HCT116 (cell line): ENCODE measurements at regions not wholly inside any gene's neighbourhood (a gene's known extent, or its start where the extent isn't known, plus 50 kb on each side); places are given as distances from the start of the nearest gene placed in this dataset.

Source experiments
- ATAC-seq: fragments of 200-7000 bp; cut with Tn5 transposase; 2 replicates; pipeline ENCODE4 v1.9.1; 2020; ENCODE audit warnings: mild to moderate bottlenecking, moderate library complexity
- BruUV-seq: library from RNA; stranded (reverse); fragments of 400-500 nt; replicated peaks from 2 replicates; lab custom pipeline; 2021; lab: Mats Ljungman, UMichigan
- CTCF ChIA-PET: fragments of 300-600 bp; sonication (Branson Sonifier 250); formaldehyde crosslinking; loops from one replicate; lab custom pipeline; 2021; ENCODE audit warnings: antibody characterized with exemption; lab: Charles Lee
- POLR2A ChIA-PET: fragments of 300-600, 350-600 bp; sonication (Branson Sonifier 250); formaldehyde crosslinking; loops from one replicate; lab custom pipeline; 2021; ENCODE audit warnings: antibody characterized with exemption; lab: Charles Lee
- RAD21 ChIA-PET, 2 experiments: fragments of 300-600 bp; sonication (Branson Sonifier 250); formaldehyde crosslinking; loops; one replicate each; lab custom pipeline; 2023; ENCODE audit warnings: low total read pairs in 2 of 2; ENCODE audit not compliant: uncharacterized antibody in 2 of 2, unreplicated experiment in 2 of 2, low non-redundant PET in 1 of 2; lab: Charles Lee
- DNase-seq: peaks from one replicate; pipeline ENCODE4 v3.0.0-alpha.2; 2010; ENCODE audit warnings: low read depth, low spot score
- H2AFZ ChIP-seq: fragments of 200-600 bp; shearing (Covaris generic), sonication (generic); 2 replicates; pipeline ENCODE4 v1.6.1; 2017; ENCODE audit warnings: low read depth, mixed run types, mixed read lengths, antibody characterized with exemption, low read length; ENCODE audit not compliant: poor library complexity, severe bottlenecking
- H3K27ac ChIP-seq: 2 replicates; pipeline ENCODE4 v1.5.1; 2012; ENCODE audit warnings: low read depth, low read length
- H3K27me3 ChIP-seq: fragments of 200-600 bp; sonication (generic); 2 replicates; pipeline ENCODE4 v1.6.1; 2016; ENCODE audit warnings: mixed run types, low read length, mixed read lengths; ENCODE audit not compliant: insufficient read depth
- H3K36me3 ChIP-seq, 2 experiments: fragments of 200-500 bp in 1 of 2; fragments of 200-600 bp in 1 of 2; sonication (Bioruptor generic) in 1 of 2; sonication (generic) in 1 of 2; 2 replicates each; pipeline versions ENCODE4 v1.5.1 to v1.6.1; 2014 to 2016; ENCODE audit warnings: low read length in 2 of 2, inconsistent platforms in 1 of 2, mixed read lengths in 1 of 2, mixed run types in 1 of 2; ENCODE audit not compliant: insufficient read depth in 2 of 2, control insufficient read depth in 1 of 2
- H3K4me1 ChIP-seq, 2 experiments: fragments of 200-600 bp in 1 of 2; sonication (generic) in 1 of 2; 2 replicates each; pipeline versions ENCODE4 v1.5.1 to v1.6.1; 2012 to 2017; ENCODE audit warnings: low read length in 2 of 2, inconsistent platforms in 1 of 2, mild to moderate bottlenecking in 1 of 2, mixed read lengths in 1 of 2, mixed run types in 1 of 2, moderate library complexity in 1 of 2; ENCODE audit not compliant: insufficient read depth in 2 of 2, control insufficient read depth in 1 of 2
- H3K4me2 ChIP-seq: fragments of 200-600 bp; sonication (generic); 2 replicates; pipeline ENCODE4 v1.6.1; 2017; ENCODE audit warnings: mixed run types, low read length, mixed read lengths
- H3K4me3 ChIP-seq, 2 experiments: fragments of 200-600 bp in 1 of 2; sonication (generic) in 1 of 2; replicated peaks in 1 of 2; 2 replicates each; pipeline ENCODE4 v1.5.1; 2011 to 2016; ENCODE audit warnings: low read length in 2 of 2, control low read depth in 1 of 2, low read depth in 1 of 2, mild to moderate bottlenecking in 1 of 2, mixed read lengths in 1 of 2, mixed run types in 1 of 2
- H3K79me2 ChIP-seq: fragments of 200-600 bp; sonication (generic); 2 replicates; pipeline ENCODE4 v1.6.1; 2017; ENCODE audit warnings: mild to moderate bottlenecking, mixed run types, low read length, moderate library complexity, mixed read lengths; ENCODE audit not compliant: insufficient read depth
- H3K9ac ChIP-seq: fragments of 200-600 bp; sonication (generic); 2 replicates; pipeline ENCODE4 v1.6.1; 2016; ENCODE audit warnings: low read length, mixed read lengths
- H3K9me2 ChIP-seq: fragments of 200-600 bp; sonication (generic), shearing (Covaris generic); 2 replicates; pipeline ENCODE4 v1.6.1; 2017; ENCODE audit warnings: mixed run types, mild to moderate bottlenecking, moderate library complexity; ENCODE audit not compliant: insufficient read depth
- H3K9me3 ChIP-seq, 2 experiments: fragments of 200-500 bp in 1 of 2; fragments of 200-600 bp in 1 of 2; sonication (Bioruptor generic) in 1 of 2; sonication (generic) in 1 of 2; 2 replicates each; pipeline ENCODE4 v1.6.1; 2014 to 2017; ENCODE audit warnings: low read length in 2 of 2, mixed read lengths in 2 of 2, inconsistent platforms in 1 of 2, low read depth in 1 of 2, mild to moderate bottlenecking in 1 of 2, mixed run types in 1 of 2, moderate library complexity in 1 of 2; ENCODE audit not compliant: control insufficient read depth in 1 of 2, insufficient read depth in 1 of 2
- H4K20me1 ChIP-seq: fragments of 200-600 bp; sonication (generic), shearing (Covaris generic); 2 replicates; pipeline ENCODE4 v1.6.1; 2017; ENCODE audit warnings: mixed run types, mild to moderate bottlenecking, moderate library complexity; ENCODE audit not compliant: insufficient read depth
- CBX3 ChIP-seq: IDR thresholded peaks from 2 replicates; pipeline ENCODE4 v1.6.1; 2012; ENCODE audit warnings: low read depth
- CEBPB ChIP-seq: IDR thresholded peaks from 2 replicates; pipeline ENCODE4 v1.6.1; 2012; ENCODE audit warnings: low read depth
- ELF1 ChIP-seq: IDR thresholded peaks from 2 replicates; pipeline ENCODE4 v1.6.1; 2012; ENCODE audit warnings: low read depth, borderline replicate concordance
- EZH2 ChIP-seq: fragments of 200-600 bp; sonication (generic); IDR thresholded peaks from 2 replicates; pipeline ENCODE4 v1.6.1; 2017; ENCODE audit warnings: antibody characterized with exemption, mixed run types
- FOSL1 ChIP-seq: IDR thresholded peaks from 2 replicates; pipeline ENCODE4 v1.6.1; 2012; ENCODE audit warnings: low read depth
- POLR2A ChIP-seq: IDR thresholded peaks from 2 replicates; pipeline ENCODE4 v1.7.0; 2011; ENCODE audit warnings: borderline replicate concordance; ENCODE audit not compliant: insufficient read depth, insufficient read length; ENCODE audit errors: extremely low read depth
- RAD21 ChIP-seq: IDR thresholded peaks from 2 replicates; pipeline ENCODE4 v1.6.1; 2012; ENCODE audit warnings: low read depth, mild to moderate bottlenecking
- SIN3A ChIP-seq: IDR thresholded peaks from 2 replicates; pipeline ENCODE4 v1.6.1; 2012; ENCODE audit warnings: low read depth
- SP1 ChIP-seq: IDR thresholded peaks from 2 replicates; pipeline ENCODE4 v1.6.1; 2012; ENCODE audit warnings: low read depth
- SRF ChIP-seq: IDR thresholded peaks from 2 replicates; pipeline ENCODE4 v1.6.1; 2012; ENCODE audit warnings: low read depth
- intact Hi-C: fragments of 100-400 bp; cut with micrococcal nuclease; formaldehyde crosslinking; loops from 2 replicates; pipeline ENCODE4 v1.10.0; 2022
- TF ChIP-seq, protein P1 (sequence below): IDR thresholded peaks from 2 replicates; pipeline ENCODE4 v1.6.1; 2012
- TF ChIP-seq, protein P2 (sequence below): IDR thresholded peaks from 2 replicates; pipeline ENCODE4 v1.6.1; 2012; ENCODE audit warnings: low read depth
- TF ChIP-seq, protein P3 (sequence below), 3 experiments: fragments of 200-600 bp in 1 of 3; sonication (generic) in 1 of 3; IDR thresholded peaks in 2 of 3; conservative IDR thresholded peaks in 1 of 3; 2 replicates each; pipeline ENCODE4 v1.5.1; 2012 to 2017; ENCODE audit warnings: low read depth in 2 of 3, low read length in 2 of 3, antibody characterized with exemption in 1 of 3, borderline replicate concordance in 1 of 3, control low read depth in 1 of 3, mild to moderate bottlenecking in 1 of 3, mixed read lengths in 1 of 3, mixed run types in 1 of 3, moderate library complexity in 1 of 3; ENCODE audit not compliant: insufficient read depth in 1 of 3
- TF ChIP-seq, protein P4 (sequence below): IDR thresholded peaks from 2 replicates; pipeline ENCODE4 v1.6.1; 2012

DNA sequence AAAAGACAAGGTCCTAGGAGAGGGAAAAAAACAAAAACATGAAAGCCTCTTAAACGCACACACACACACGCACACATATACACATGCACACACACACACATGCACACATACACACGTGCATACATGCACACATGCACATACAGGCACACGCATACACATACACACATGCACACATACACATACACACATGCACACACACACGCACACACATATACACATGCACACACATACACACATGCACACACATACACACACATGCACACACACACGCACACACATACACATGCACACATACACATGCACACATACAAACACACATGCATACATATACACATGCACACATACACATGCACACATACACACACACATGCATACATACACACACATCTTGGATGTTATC, 78.1 kb upstream of the PPP2R5C start:
- H3K9me2 ChIP-seq: no peaks in the 10 kb centered on the region
- no peaks in the 10 kb centered on the region for H4K20me1 ChIP-seq
- ATAC-seq (no peak), DNase-seq (no peak)
- no peaks in the 10 kb centered on the region for H3K27me3 ChIP-seq
- no peak overlapping the region for H3K9ac ChIP-seq
- TF ChIP-seq, protein P1, sequence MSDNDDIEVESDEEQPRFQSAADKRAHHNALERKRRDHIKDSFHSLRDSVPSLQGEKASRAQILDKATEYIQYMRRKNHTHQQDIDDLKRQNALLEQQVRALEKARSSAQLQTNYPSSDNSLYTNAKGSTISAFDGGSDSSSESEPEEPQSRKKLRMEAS: no peak
- no peak for TF ChIP-seq SP1
- no peak for TF ChIP-seq ELF1
- TF ChIP-seq EZH2: no peak
- no peak for TF ChIP-seq RAD21
- TF ChIP-seq SRF: no peak
- TF ChIP-seq FOSL1: no peak
- TF ChIP-seq POLR2A: no peak
- TF ChIP-seq SIN3A: no peak
- TF ChIP-seq, protein P2, sequence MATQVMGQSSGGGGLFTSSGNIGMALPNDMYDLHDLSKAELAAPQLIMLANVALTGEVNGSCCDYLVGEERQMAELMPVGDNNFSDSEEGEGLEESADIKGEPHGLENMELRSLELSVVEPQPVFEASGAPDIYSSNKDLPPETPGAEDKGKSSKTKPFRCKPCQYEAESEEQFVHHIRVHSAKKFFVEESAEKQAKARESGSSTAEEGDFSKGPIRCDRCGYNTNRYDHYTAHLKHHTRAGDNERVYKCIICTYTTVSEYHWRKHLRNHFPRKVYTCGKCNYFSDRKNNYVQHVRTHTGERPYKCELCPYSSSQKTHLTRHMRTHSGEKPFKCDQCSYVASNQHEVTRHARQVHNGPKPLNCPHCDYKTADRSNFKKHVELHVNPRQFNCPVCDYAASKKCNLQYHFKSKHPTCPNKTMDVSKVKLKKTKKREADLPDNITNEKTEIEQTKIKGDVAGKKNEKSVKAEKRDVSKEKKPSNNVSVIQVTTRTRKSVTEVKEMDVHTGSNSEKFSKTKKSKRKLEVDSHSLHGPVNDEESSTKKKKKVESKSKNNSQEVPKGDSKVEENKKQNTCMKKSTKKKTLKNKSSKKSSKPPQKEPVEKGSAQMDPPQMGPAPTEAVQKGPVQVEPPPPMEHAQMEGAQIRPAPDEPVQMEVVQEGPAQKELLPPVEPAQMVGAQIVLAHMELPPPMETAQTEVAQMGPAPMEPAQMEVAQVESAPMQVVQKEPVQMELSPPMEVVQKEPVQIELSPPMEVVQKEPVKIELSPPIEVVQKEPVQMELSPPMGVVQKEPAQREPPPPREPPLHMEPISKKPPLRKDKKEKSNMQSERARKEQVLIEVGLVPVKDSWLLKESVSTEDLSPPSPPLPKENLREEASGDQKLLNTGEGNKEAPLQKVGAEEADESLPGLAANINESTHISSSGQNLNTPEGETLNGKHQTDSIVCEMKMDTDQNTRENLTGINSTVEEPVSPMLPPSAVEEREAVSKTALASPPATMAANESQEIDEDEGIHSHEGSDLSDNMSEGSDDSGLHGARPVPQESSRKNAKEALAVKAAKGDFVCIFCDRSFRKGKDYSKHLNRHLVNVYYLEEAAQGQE: no peak
- TF ChIP-seq, protein P3, sequence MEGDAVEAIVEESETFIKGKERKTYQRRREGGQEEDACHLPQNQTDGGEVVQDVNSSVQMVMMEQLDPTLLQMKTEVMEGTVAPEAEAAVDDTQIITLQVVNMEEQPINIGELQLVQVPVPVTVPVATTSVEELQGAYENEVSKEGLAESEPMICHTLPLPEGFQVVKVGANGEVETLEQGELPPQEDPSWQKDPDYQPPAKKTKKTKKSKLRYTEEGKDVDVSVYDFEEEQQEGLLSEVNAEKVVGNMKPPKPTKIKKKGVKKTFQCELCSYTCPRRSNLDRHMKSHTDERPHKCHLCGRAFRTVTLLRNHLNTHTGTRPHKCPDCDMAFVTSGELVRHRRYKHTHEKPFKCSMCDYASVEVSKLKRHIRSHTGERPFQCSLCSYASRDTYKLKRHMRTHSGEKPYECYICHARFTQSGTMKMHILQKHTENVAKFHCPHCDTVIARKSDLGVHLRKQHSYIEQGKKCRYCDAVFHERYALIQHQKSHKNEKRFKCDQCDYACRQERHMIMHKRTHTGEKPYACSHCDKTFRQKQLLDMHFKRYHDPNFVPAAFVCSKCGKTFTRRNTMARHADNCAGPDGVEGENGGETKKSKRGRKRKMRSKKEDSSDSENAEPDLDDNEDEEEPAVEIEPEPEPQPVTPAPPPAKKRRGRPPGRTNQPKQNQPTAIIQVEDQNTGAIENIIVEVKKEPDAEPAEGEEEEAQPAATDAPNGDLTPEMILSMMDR (IDR thresholded peaks at IDR 0.05 in 2 of 3, conservative IDR thresholded peaks at IDR 0.05 in 1 of 3; ENCODE audit: borderline replicate concordance in 1 of 3, insufficient read depth in 1 of 3, low read depth in 2 of 3, low read length in 2 of 3): no peak
- TF ChIP-seq, protein P4, sequence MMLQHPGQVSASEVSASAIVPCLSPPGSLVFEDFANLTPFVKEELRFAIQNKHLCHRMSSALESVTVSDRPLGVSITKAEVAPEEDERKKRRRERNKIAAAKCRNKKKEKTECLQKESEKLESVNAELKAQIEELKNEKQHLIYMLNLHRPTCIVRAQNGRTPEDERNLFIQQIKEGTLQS: no peak
- TF ChIP-seq CBX3: no peak
- TF ChIP-seq CEBPB: no peak
- POLR2A ChIA-PET: no interaction called here
- H3K79me2 ChIP-seq: no peaks in the 10 kb centered on the region
- H3K4me3 ChIP-seq: no peak overlapping the region
- no peaks in the 10 kb centered on the region for H3K9me3 ChIP-seq
- no peak overlapping the region for H3K27ac ChIP-seq
- no peaks in the 10 kb centered on the region for H3K4me1 ChIP-seq
- CTCF ChIA-PET: no interaction called here
- H3K36me3 ChIP-seq: no peaks in the 10 kb centered on the region
- no peak overlapping the region for H3K4me2 ChIP-seq
- RAD21 ChIA-PET: no interaction called here
- intact Hi-C loops: no loop called here
- H2AFZ ChIP-seq: no peak overlapping the region
- BruUV-seq: no TSS peak
